ENCODE measurements at regions not wholly inside any gene's neighbourhood (a gene's known extent, or its start where the extent isn't known, plus 50 kb on each side); places are given as distances from the start of the nearest gene placed in this dataset.

GRCh38 chr18:70762812-70763211 is 474.0 kb downstream of the SOCS6 start:
- no peak for TF ChIP-seq CTCF (IDR thresholded peaks at IDR 0.05)
- TF ChIP-seq POLR2A (IDR thresholded peaks at IDR 0.05), result no peak

All from uterus (tissue), 2 donors.